GM12874 (cell line): ENCODE measurements at regions not wholly inside any gene's neighbourhood (a gene's known extent, or its start where the extent isn't known, plus 50 kb on each side); places are given as distances from the start of the nearest gene placed in this dataset.

ENCODE experiments used
- CTCF ChIP-seq: IDR thresholded peaks from 2 replicates; pipeline ENCODE4 v1.5.1; 2011; ENCODE audit warnings: low read depth, mild to moderate bottlenecking, control low read depth, low read length, moderate library complexity; ENCODE audit not compliant: insufficient read depth

GRCh38 chr16:65453646-65454045 is 331.8 kb upstream of the CDH11 start:
- no peak for TF ChIP-seq CTCF

GRCh38 chr16:65449526-65449925 is 327.7 kb upstream of the CDH11 start:
- TF ChIP-seq CTCF, result no peak

- TF ChIP-seq CTCF, result no peak
Measured at GRCh38 chr16:65446427-65446826, 324.6 kb upstream of the CDH11 start.

GRCh38 chr16:65445313-65446260 is 323.7 kb upstream of the CDH11 start:
- no peak for TF ChIP-seq CTCF

- TF ChIP-seq CTCF, result no peak
Measured at GRCh38 chr16:65441501-65441900, 319.6 kb upstream of the CDH11 start.

- TF ChIP-seq CTCF, result no peak
Measured at GRCh38 chr16:65429504-65430181, 307.8 kb upstream of the CDH11 start.

- TF ChIP-seq CTCF, result no peak
Measured at GRCh38 chr16:65426484-65426883, 304.6 kb upstream of the CDH11 start.
